ENCODE measurements at regions not wholly inside any gene's neighbourhood (a gene's known extent, or its start where the extent isn't known, plus 50 kb on each side); places are given as distances from the start of the nearest gene placed in this dataset.
"Not testable (repeated sequence)": the region's sequence is repeated elsewhere in the genome, so short reads cannot be mapped to it uniquely, and the experiment has no call there.

GRCh38 chr2:224167781-224168180 is 128.7 kb upstream of the SERPINE2 start:
- not testable (repeated sequence) for H3K9me3 ChIP-seq (replicated peaks; ENCODE audit: control insufficient read depth, low read depth, low read length); H3K27ac ChIP-seq (ENCODE audit: low read length); H3K4me3 ChIP-seq (ENCODE audit: low read length); H3K27me3 ChIP-seq (ENCODE audit: control insufficient read depth, insufficient read depth, low read length); DNase-seq; H3K4me1 ChIP-seq (ENCODE audit: control insufficient read depth, insufficient read depth, low read length); H3K36me3 ChIP-seq (ENCODE audit: control insufficient read depth, insufficient read depth, low read length)

GRCh38 chr2:224166654-224167053 is 127.6 kb upstream of the SERPINE2 start:
- Histone ChIP-seq H3K4me1 (ENCODE audit: control insufficient read depth, insufficient read depth, low read length) (peaks cover 2% of the 10 kb centered on the region), H3K27ac (ENCODE audit: low read length) (no peak overlapping the region), H3K27me3 (ENCODE audit: control insufficient read depth, insufficient read depth, low read length) (no peaks in the 10 kb centered on the region), H3K9me3 (replicated peaks; ENCODE audit: control insufficient read depth, low read depth, low read length) (no peaks in the 10 kb centered on the region), H3K4me3 (ENCODE audit: low read length) (no peak overlapping the region), H3K36me3 (ENCODE audit: control insufficient read depth, insufficient read depth, low read length) (no peaks in the 10 kb centered on the region)
- no CpG with 5 or more reads among the region's 2 CpGs for WGBS (ENCODE audit: insufficient coverage)
- DNase-seq = no peak

GRCh38 chr2:224165901-224166319 is 126.8 kb upstream of the SERPINE2 start:
- WGBS (ENCODE audit: insufficient coverage) = no CpG with 5 or more reads among the region's 2 CpGs
- Histone ChIP-seq H3K4me1 (ENCODE audit: control insufficient read depth, insufficient read depth, low read length) (peaks cover 6% of the 10 kb centered on the region), H3K4me3 (ENCODE audit: low read length) (no peak overlapping the region), H3K36me3 (ENCODE audit: control insufficient read depth, insufficient read depth, low read length) (no peaks in the 10 kb centered on the region), H3K27ac (ENCODE audit: low read length) (no peak overlapping the region), H3K9me3 (replicated peaks; ENCODE audit: control insufficient read depth, low read depth, low read length) (no peaks in the 10 kb centered on the region), H3K27me3 (ENCODE audit: control insufficient read depth, insufficient read depth, low read length) (no peaks in the 10 kb centered on the region)
- peak; percentile 33 for DNase-seq

GRCh38 chr2:224163566-224164307 is 124.7 kb upstream of the SERPINE2 start:
- Histone ChIP-seq H3K27me3 (ENCODE audit: control insufficient read depth, insufficient read depth, low read length) (no peaks in the 10 kb centered on the region), H3K9me3 (replicated peaks; ENCODE audit: control insufficient read depth, low read depth, low read length) (no peaks in the 10 kb centered on the region), H3K4me3 (ENCODE audit: low read length) (no peak overlapping the region), H3K4me1 (ENCODE audit: control insufficient read depth, insufficient read depth, low read length) (peaks cover 7% of the 10 kb centered on the region), H3K36me3 (ENCODE audit: control insufficient read depth, insufficient read depth, low read length) (no peaks in the 10 kb centered on the region), H3K27ac (ENCODE audit: low read length) (no peak overlapping the region)
- 73% methylated on average over 3 of the region's 4 CpGs for WGBS (ENCODE audit: insufficient coverage)
- DNase-seq = no peak

GRCh38 chr2:224162122-224162521 is 123.0 kb upstream of the SERPINE2 start:
- peak; percentile 31 for DNase-seq
- no CpG with 5 or more reads among the region's 2 CpGs for WGBS (ENCODE audit: insufficient coverage)

GRCh38 chr2:224161712-224162111 is 122.6 kb upstream of the SERPINE2 start:
- H3K27ac ChIP-seq (ENCODE audit: low read length) = peak overlapping the region; percentile 2
- peaks cover 10% of the 10 kb centered on the region for H3K4me1 ChIP-seq (ENCODE audit: control insufficient read depth, insufficient read depth, low read length)
- 57% methylated on average over 1 of the region's 2 CpGs for WGBS (ENCODE audit: insufficient coverage)
- H3K36me3 ChIP-seq (ENCODE audit: control insufficient read depth, insufficient read depth, low read length) = no peaks in the 10 kb centered on the region
- no peaks in the 10 kb centered on the region for H3K27me3 ChIP-seq (ENCODE audit: control insufficient read depth, insufficient read depth, low read length)
- H3K4me3 ChIP-seq (ENCODE audit: low read length) = no peak overlapping the region
- DNase-seq = no peak
- H3K9me3 ChIP-seq (replicated peaks; ENCODE audit: control insufficient read depth, low read depth, low read length) = no peaks in the 10 kb centered on the region

More at GRCh38 chr2:224162122-224162521, 123.0 kb upstream of the SERPINE2 start:
- Histone ChIP-seq H3K4me3 (ENCODE audit: low read length) (no peak overlapping the region), H3K27me3 (ENCODE audit: control insufficient read depth, insufficient read depth, low read length) (no peaks in the 10 kb centered on the region), H3K27ac (ENCODE audit: low read length) (no peak overlapping the region), H3K4me1 (ENCODE audit: control insufficient read depth, insufficient read depth, low read length) (peaks cover 10% of the 10 kb centered on the region), H3K36me3 (ENCODE audit: control insufficient read depth, insufficient read depth, low read length) (no peaks in the 10 kb centered on the region), H3K9me3 (replicated peaks; ENCODE audit: control insufficient read depth, low read depth, low read length) (no peaks in the 10 kb centered on the region)

- peak; percentile 42 for DNase-seq
- Histone ChIP-seq H3K36me3 (ENCODE audit: control insufficient read depth, insufficient read depth, low read length) (no peaks in the 10 kb centered on the region), H3K27ac (ENCODE audit: low read length) (peak overlapping the region; percentile 2), H3K27me3 (ENCODE audit: control insufficient read depth, insufficient read depth, low read length) (no peaks in the 10 kb centered on the region), H3K9me3 (replicated peaks; ENCODE audit: control insufficient read depth, low read depth, low read length) (no peaks in the 10 kb centered on the region), H3K4me1 (ENCODE audit: control insufficient read depth, insufficient read depth, low read length) (peaks cover 10% of the 10 kb centered on the region), H3K4me3 (ENCODE audit: low read length) (no peak overlapping the region)
- 33% methylated on average over 1 of the region's 1 CpG for WGBS (ENCODE audit: insufficient coverage)
Measured at GRCh38 chr2:224160917-224161316, 121.8 kb upstream of the SERPINE2 start.

- 38% methylated on average over 1 of the region's 3 CpGs for WGBS (ENCODE audit: insufficient coverage)
- no peak overlapping the region for H3K27ac ChIP-seq (ENCODE audit: low read length)
- no peak overlapping the region for H3K4me3 ChIP-seq (ENCODE audit: low read length)
- no peaks in the 10 kb centered on the region for H3K9me3 ChIP-seq (replicated peaks; ENCODE audit: control insufficient read depth, low read depth, low read length)
- DNase-seq = no peak
- peaks cover 10% of the 10 kb centered on the region for H3K4me1 ChIP-seq (ENCODE audit: control insufficient read depth, insufficient read depth, low read length)
- H3K36me3 ChIP-seq (ENCODE audit: control insufficient read depth, insufficient read depth, low read length) = no peaks in the 10 kb centered on the region
- H3K27me3 ChIP-seq (ENCODE audit: control insufficient read depth, insufficient read depth, low read length) = no peaks in the 10 kb centered on the region
Measured at GRCh38 chr2:224159345-224159928, 120.4 kb upstream of the SERPINE2 start.

GRCh38 chr2:224158831-224159230 is 119.7 kb upstream of the SERPINE2 start:
- no peaks in the 10 kb centered on the region for H3K27me3 ChIP-seq (ENCODE audit: control insufficient read depth, insufficient read depth, low read length)
- no peak overlapping the region for H3K27ac ChIP-seq (ENCODE audit: low read length)
- no peaks in the 10 kb centered on the region for H3K9me3 ChIP-seq (replicated peaks; ENCODE audit: control insufficient read depth, low read depth, low read length)
- no peaks in the 10 kb centered on the region for H3K36me3 ChIP-seq (ENCODE audit: control insufficient read depth, insufficient read depth, low read length)
- DNase-seq = no peak
- H3K4me3 ChIP-seq (ENCODE audit: low read length) = no peak overlapping the region
- H3K4me1 ChIP-seq (ENCODE audit: control insufficient read depth, insufficient read depth, low read length) = peaks cover 10% of the 10 kb centered on the region

GRCh38 chr2:224158061-224158460 is 119.0 kb upstream of the SERPINE2 start:
- no peak for DNase-seq
- Histone ChIP-seq H3K4me1 (ENCODE audit: control insufficient read depth, insufficient read depth, low read length) (peaks cover 10% of the 10 kb centered on the region), H3K27me3 (ENCODE audit: control insufficient read depth, insufficient read depth, low read length) (no peaks in the 10 kb centered on the region), H3K9me3 (replicated peaks; ENCODE audit: control insufficient read depth, low read depth, low read length) (no peaks in the 10 kb centered on the region), H3K27ac (ENCODE audit: low read length) (no peak overlapping the region), H3K36me3 (ENCODE audit: control insufficient read depth, insufficient read depth, low read length) (no peaks in the 10 kb centered on the region), H3K4me3 (ENCODE audit: low read length) (no peak overlapping the region)
- 95% methylated on average over 2 of the region's 4 CpGs for WGBS (ENCODE audit: insufficient coverage)
